ENCODE measurements at regions not wholly inside any gene's neighbourhood (a gene's known extent, or its start where the extent isn't known, plus 50 kb on each side); places are given as distances from the start of the nearest gene placed in this dataset.
A peak's percentile ranks its signal among the peaks of the same experiment; 100 is the strongest.

GRCh38 chr12:22900401-22900800, 275.4 kb downstream of the ETNK1 start:
- no peak for DNase-seq (ENCODE audit: low read depth)

- DNase-seq (ENCODE audit: low read depth) = no peak
Measured at GRCh38 chr12:22904485-22904884, 279.5 kb downstream of the ETNK1 start.

- DNase-seq (ENCODE audit: low read depth) = no peak
Measured at GRCh38 chr12:22916241-22916640, 291.3 kb downstream of the ETNK1 start.

DNA sequence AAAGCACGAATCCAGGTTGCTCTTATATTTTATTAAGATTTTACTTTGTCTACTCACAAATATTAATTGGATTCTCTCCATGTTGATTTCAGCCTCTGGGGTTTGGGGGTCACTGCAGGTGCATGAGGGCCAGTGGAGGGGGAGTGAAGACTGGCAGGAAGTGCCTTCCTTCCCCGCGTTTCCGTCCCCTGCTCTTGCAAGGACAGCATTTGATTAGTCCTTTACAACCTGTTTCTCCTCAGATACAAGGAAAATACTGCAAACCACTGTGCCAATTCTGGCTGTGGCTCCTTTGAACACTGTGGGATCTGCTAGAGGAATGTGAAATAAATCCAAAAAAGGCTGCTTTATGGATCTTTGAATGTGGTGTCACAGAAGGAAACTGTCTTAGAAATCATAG, 291.8 kb downstream of the ETNK1 start:
- no peak for DNase-seq (ENCODE audit: low read depth)

DNA sequence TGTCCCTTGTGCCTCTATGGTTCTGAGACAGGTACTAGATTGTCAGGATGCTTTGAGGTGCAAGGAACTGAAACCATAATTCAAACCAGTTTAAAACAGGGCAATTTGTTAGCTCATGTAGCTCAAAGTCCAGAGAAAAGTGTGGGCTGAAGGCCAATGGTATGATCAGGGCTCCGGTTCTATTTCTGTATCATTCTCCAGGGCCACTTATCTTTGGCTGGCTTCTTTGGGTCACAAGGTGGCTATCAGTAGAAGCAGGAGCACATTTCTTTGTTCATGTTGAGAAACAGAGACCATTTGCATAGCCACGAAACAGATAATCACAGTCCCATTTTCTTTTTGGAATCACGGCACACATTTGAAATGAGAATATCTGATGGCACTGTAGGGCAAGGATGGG, 294.9 kb downstream of the ETNK1 start:
- no peak for DNase-seq (ENCODE audit: low read depth)

- no peak for DNase-seq (ENCODE audit: low read depth)
Measured at GRCh38 chr12:22923768-22924167, 298.8 kb downstream of the ETNK1 start.

DNA sequence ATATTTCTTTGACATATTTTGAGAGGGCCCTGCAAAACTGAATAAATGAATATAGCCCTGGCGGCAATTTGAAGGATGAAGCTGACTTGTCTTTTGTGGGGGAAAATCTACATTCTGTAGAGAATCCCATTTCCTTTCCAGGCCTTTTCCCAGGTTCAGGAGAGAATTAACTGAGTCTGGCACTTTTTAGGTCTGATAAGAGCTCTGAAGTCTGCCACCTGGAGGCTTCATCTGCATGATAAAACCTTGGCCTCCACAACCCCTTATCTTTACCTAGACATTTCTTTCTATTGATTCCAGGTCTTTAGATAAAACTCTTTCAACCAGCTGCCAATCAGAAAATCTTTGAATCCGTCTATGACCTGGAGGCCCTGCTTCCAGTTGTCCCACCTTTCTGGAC, 299.4 kb downstream of the ETNK1 start:
- DNase-seq (ENCODE audit: low read depth) = no peak

DNA sequence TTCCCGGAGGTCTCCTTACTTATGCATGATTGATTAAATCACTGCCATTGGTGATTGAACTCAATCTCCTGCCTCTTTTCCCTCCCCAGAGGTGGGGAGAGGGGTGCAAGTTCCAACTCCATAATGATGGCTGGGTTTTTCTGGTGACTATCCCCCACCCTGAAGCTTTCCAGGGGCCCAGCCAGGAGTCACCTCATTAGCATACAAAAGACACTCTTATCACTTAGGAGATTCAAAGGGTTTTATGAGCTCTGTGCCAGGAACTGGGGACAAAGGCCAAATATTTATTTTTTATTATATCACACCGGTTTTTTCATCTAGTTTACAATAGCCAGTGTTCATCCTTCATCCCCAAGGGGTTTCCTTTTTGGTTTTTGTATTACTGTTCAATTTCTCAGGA, 300.7 kb downstream of the ETNK1 start:
- DNase-seq (ENCODE audit: low read depth) = no peak

DNA sequence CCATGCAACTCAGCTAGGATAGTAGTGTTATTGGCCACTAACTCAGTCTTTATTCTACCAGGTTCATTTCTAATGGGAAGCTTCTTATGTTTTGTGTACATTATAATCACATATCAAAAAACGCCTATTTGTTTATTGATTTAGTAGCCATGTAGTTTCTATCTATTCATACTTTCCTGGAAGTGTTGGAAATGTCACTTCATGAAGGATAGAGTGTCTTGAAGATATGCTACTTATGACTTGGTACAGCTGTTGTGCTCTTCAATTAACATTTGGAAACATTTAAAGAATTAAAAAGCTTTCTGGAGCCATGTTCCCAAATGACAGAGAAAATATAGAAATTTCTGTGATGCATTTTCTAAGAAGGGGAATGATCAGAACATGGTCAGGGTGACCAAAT, 307.5 kb downstream of the ETNK1 start:
- no peak for DNase-seq (ENCODE audit: low read depth)

GRCh38 chr12:22935090-22935489, 310.1 kb downstream of the ETNK1 start:
- no peak for DNase-seq (ENCODE audit: low read depth)

DNA sequence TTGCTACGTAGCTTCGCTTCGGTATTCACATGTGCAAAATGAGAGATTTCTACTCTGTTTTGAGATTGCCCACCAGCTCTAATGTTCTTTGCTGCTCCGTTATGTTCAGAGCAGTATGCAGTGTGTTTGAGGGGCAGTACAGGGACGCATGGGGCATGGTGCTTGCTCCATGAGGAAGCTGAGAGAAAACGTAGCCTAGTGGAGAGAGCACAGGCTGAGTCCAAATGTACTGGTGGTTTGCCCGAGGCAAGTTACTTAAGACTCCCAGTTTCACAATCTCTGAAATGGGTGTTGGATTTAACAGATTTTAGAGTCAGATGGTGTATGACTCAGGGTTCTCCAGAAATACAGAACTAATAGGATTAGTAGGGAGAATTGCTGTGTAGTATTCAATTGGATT, 310.5 kb downstream of the ETNK1 start:
- peak; percentile 33 for DNase-seq (ENCODE audit: low read depth)

DNA sequence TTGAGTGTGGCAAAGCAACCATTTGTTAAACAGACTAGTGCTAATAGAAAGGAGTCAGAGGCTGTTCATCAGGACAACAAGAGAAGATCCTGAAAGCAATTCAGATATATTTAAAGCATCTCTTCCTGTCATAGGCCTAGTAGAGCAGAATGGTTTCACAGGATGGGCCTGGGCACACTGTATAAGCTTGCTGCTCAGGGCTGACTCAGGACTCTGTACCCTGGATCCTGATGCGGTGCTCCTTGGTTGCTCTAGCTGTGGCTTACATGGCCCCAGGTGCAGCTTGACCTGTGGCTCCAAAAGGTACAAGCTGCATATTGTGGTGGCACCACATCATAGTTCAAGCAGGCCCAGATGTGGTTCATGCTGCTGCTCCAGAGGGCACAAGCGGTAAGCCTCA, 313.4 kb downstream of the ETNK1 start:
- no peak for DNase-seq (ENCODE audit: low read depth)

- no peak for DNase-seq (ENCODE audit: low read depth)
Measured at GRCh38 chr12:22951206-22951605, 326.2 kb downstream of the ETNK1 start.

DNA sequence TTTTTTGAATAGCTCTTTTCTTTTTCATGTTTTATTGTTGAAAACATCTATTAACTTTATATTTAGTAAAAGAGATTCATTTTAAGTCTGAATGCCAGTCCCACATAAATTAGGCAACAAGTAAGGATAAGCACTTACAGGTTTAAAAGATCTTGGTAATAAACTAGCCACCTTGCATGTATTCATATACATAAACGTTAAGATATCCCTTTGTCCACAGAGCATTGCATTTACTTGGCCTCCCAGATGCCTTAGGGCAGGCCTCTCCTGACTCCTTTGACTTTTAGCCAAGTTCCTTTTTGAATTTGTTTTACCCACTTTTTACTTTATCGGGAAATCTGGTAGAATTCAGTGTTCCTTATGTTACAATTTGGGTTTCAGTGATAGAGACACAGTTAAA, 331.7 kb downstream of the ETNK1 start:
- DNase-seq (ENCODE audit: low read depth) = no peak

GRCh38 chr12:22967171-22967570, 342.2 kb downstream of the ETNK1 start:
- DNase-seq (ENCODE audit: low read depth) = no peak

- DNase-seq (ENCODE audit: low read depth) = no peak
Measured at GRCh38 chr12:22969521-22969920, 344.6 kb downstream of the ETNK1 start.

GRCh38 chr12:22971247-22971646, 346.3 kb downstream of the ETNK1 start:
- DNase-seq (ENCODE audit: low read depth) = no peak

- no peak for DNase-seq (ENCODE audit: low read depth)
Measured at GRCh38 chr12:22971701-22972191, 346.8 kb downstream of the ETNK1 start.

DNA sequence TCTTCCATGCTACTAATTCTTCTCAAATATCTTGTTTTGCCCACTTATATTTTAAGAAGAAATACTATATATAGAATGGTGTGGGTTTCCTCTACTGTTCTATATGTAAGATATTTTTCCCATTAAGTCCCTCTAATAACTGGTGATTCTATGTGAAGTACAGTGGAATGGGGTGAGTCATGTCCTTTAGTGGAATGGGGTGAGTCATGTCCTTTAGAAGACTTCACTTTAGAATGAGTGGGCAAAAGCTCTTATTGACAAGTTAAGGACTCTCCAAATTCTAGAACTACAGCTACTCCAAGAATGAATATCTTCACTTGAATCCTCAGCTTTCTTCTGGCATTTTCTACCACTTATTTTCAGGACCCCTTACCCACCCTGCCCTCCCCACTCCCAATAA, 349.9 kb downstream of the ETNK1 start:
- DNase-seq (ENCODE audit: low read depth) = peak; percentile 66

GRCh38 chr12:22978962-22979361, 354.0 kb downstream of the ETNK1 start:
- peak; percentile 96 for DNase-seq (ENCODE audit: low read depth)

- no peak for DNase-seq (ENCODE audit: low read depth)
Measured at GRCh38 chr12:22979854-22980469, 355.0 kb downstream of the ETNK1 start.

GRCh38 chr12:22981711-22982110, 356.7 kb downstream of the ETNK1 start:
- DNase-seq (ENCODE audit: low read depth) = peak; percentile 57

- no peak for DNase-seq (ENCODE audit: low read depth)
Measured at GRCh38 chr12:22982635-22983034, 357.7 kb downstream of the ETNK1 start.

DNA sequence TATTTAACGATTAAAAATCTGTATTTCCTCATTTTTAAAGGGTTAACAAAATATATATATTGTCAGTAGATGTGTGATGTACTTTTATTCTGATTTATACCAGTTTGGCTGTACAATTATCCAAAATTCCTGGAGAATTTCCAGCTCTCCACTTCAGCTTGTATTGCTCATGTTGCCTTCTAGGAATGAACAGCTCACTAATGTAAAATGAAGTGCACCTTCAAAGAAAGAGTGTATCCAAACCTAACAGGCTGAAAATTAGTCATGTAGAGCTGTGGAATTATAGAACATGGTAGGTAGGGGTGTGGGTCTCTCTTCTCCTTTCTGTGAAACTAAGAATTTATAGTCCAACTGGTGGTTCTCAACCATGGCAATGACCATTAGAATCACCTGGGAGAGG, 362.0 kb downstream of the ETNK1 start:
- no peak for DNase-seq (ENCODE audit: low read depth)

DNA sequence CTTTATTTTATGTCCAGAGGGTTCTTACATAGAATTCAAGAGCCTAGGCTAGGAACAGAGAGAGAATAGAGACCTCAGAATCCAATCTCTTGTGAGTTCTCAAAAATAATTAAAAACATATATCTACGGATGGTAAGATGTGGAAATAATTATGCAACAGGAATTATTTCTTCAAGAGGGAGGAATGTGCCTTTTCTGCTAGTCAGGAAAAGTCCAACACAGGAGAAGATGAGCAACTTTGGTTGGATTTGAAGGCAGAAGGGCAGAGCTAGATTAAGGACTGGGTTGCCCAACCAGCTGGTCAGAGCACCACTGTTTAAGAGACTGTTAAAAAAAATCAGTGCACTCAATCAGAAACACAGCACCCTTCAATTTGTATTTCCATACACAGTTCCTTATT, 365.5 kb downstream of the ETNK1 start:
- peak; percentile 56 for DNase-seq (ENCODE audit: low read depth)

Data from fibroblast of gingiva (primary cell).